Natural killer cell (primary cell): ENCODE measurements at regions not wholly inside any gene's neighbourhood (a gene's known extent, or its start where the extent isn't known, plus 50 kb on each side); places are given as distances from the start of the nearest gene placed in this dataset.
A peak's percentile ranks its signal among the peaks of the same experiment; 100 is the strongest.

Source experiments
- ATAC-seq, 3 donors: fragments of 150-1000 bp in 2 of 3; fragments of 200-7000 bp in 1 of 3; cut with Tn5 transposase; 1 replicate in 1 of 3; 2 replicates in 2 of 3; pipeline ENCODE4 v1.10.0; 2021; ENCODE audit warnings: mild to moderate bottlenecking in 2 of 3, moderate library complexity in 2 of 3
- DNase-seq, 2 donors: peaks; one replicate each; pipeline versions ENCODE4 v3.0.0 to v3.0.0-alpha.2; 2013 to 2021; ENCODE audit warnings: mixed read lengths in 1 of 2
- H3K27ac ChIP-seq: one replicate; pipeline ENCODE4 v1.5.1; 2013; ENCODE audit warnings: mild to moderate bottlenecking, low read length
- H3K27me3 ChIP-seq: one replicate; pipeline ENCODE4 v1.6.1; 2013; ENCODE audit warnings: low read length; ENCODE audit not compliant: control insufficient read depth, insufficient read depth
- H3K36me3 ChIP-seq: one replicate; pipeline ENCODE4 v1.6.1; 2013; ENCODE audit warnings: low read length; ENCODE audit not compliant: control insufficient read depth, insufficient read depth
- H3K4me1 ChIP-seq: one replicate; pipeline ENCODE4 v1.6.1; 2013; ENCODE audit warnings: low read length; ENCODE audit not compliant: control insufficient read depth, insufficient read depth
- H3K4me3 ChIP-seq: one replicate; pipeline ENCODE4 v1.5.1; 2013; ENCODE audit warnings: low read length
- H3K9me3 ChIP-seq: one replicate; pipeline ENCODE4 v1.6.1; 2013; ENCODE audit warnings: low read length; ENCODE audit not compliant: control insufficient read depth, insufficient read depth
- H3K27ac Mint-ChIP-seq, 2 donors: one replicate each; pipeline ENCODE4 v1.8.0; 2022; ENCODE audit warnings: mild to moderate bottlenecking in 2 of 2, mixed read lengths in 2 of 2, moderate library complexity in 1 of 2
- H3K27me3 Mint-ChIP-seq, 2 donors: one replicate each; pipeline ENCODE4 v1.8.0; 2022; ENCODE audit warnings: low read depth in 2 of 2, mixed read lengths in 2 of 2
- H3K36me3 Mint-ChIP-seq: one replicate; pipeline ENCODE4 v1.8.0; 2022; ENCODE audit warnings: mixed read lengths
- H3K4me1 Mint-ChIP-seq, 2 donors: one replicate each; pipeline ENCODE4 v1.8.0; 2022; ENCODE audit warnings: mixed read lengths in 2 of 2
- H3K4me3 Mint-ChIP-seq: one replicate; pipeline ENCODE4 v1.8.0; 2022; ENCODE audit warnings: mild to moderate bottlenecking, moderate library complexity, mixed read lengths
- H3K9me3 Mint-ChIP-seq, 2 donors: one replicate each; pipeline ENCODE4 v1.8.0; 2022; ENCODE audit warnings: mixed read lengths in 2 of 2
- WGBS: methylation state at CpG from one replicate; pipeline ENCODE4 v1.1.7; 2013; ENCODE audit warnings: missing lambda C conversion rate; ENCODE audit not compliant: insufficient coverage; 5-methylcytosine and 5-hydroxymethylcytosine counted together
- intact Hi-C: fragments of 100-400 bp; cut with micrococcal nuclease; formaldehyde crosslinking; loops from one replicate; pipeline ENCODE4 v1.14.2; 2022
- TF ChIP-seq, protein P1 (sequence below): fragments of 200-600 bp; IDR thresholded peaks from one replicate; pipeline ENCODE4 v1.8.0; 2022; ENCODE audit warnings: antibody characterized with exemption

DNA sequence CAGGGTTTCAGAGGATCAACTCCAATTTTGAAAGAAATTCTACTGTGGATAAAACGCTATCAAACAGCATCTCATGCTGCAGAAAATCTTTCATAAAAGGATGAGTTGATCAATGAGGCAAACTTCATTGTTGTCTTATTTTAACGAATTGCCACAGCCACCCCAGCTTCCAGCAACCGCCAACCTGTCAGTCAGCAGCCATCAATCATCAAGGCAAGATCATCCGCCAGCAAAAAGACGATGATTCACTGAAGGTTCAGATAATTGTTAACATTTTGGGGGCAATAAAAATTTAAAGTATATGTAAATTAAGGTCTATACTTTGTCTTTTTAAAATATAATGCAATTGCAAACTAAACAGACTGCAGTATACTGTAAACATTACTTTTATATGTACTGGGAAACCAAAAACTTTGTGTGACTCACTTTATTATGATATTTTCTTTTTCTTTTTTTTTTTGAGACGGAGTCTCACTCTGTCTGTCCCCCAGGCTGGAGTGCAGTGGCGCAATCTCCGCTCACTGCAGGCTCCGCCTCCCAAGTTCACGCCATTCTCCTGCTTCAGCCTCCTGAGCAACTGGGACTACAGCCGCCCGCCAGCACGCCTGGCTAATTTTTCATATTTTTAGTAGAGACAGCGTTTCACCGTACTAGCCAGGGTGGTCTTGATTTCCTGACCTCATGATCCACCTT lies 155.3 kb upstream of the SYN3 start:
- intact Hi-C loops = loop anchor here (10.0 kb wide), 1 partner anchor 1371 kb away; no protein-coding TSS in a partner anchor
- WGBS = 87% methylated on average over 13 of the region's 15 CpGs
- Mint-ChIP-seq H3K4me3 (no peak overlapping the region), H3K9me3 (no peaks in the 10 kb centered on the region), H3K27ac (no peak overlapping the region), H3K27me3 (peaks cover 11 to 13% of the 10 kb centered on the region in 2 donors), H3K36me3 (no peaks in the 10 kb centered on the region), H3K4me1 (no peaks in the 10 kb centered on the region)
- no peaks in the 10 kb centered on the region for H3K36me3 ChIP-seq
- TF ChIP-seq, protein P1, sequence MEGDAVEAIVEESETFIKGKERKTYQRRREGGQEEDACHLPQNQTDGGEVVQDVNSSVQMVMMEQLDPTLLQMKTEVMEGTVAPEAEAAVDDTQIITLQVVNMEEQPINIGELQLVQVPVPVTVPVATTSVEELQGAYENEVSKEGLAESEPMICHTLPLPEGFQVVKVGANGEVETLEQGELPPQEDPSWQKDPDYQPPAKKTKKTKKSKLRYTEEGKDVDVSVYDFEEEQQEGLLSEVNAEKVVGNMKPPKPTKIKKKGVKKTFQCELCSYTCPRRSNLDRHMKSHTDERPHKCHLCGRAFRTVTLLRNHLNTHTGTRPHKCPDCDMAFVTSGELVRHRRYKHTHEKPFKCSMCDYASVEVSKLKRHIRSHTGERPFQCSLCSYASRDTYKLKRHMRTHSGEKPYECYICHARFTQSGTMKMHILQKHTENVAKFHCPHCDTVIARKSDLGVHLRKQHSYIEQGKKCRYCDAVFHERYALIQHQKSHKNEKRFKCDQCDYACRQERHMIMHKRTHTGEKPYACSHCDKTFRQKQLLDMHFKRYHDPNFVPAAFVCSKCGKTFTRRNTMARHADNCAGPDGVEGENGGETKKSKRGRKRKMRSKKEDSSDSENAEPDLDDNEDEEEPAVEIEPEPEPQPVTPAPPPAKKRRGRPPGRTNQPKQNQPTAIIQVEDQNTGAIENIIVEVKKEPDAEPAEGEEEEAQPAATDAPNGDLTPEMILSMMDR = no peak
- H3K9me3 ChIP-seq = no peaks in the 10 kb centered on the region
- no peaks in the 10 kb centered on the region for H3K27me3 ChIP-seq
- H3K4me1 ChIP-seq = no peaks in the 10 kb centered on the region
- no peak for ATAC-seq
- no peak overlapping the region for H3K4me3 ChIP-seq
- no peak overlapping the region for H3K27ac ChIP-seq
- no peak for DNase-seq

DNA sequence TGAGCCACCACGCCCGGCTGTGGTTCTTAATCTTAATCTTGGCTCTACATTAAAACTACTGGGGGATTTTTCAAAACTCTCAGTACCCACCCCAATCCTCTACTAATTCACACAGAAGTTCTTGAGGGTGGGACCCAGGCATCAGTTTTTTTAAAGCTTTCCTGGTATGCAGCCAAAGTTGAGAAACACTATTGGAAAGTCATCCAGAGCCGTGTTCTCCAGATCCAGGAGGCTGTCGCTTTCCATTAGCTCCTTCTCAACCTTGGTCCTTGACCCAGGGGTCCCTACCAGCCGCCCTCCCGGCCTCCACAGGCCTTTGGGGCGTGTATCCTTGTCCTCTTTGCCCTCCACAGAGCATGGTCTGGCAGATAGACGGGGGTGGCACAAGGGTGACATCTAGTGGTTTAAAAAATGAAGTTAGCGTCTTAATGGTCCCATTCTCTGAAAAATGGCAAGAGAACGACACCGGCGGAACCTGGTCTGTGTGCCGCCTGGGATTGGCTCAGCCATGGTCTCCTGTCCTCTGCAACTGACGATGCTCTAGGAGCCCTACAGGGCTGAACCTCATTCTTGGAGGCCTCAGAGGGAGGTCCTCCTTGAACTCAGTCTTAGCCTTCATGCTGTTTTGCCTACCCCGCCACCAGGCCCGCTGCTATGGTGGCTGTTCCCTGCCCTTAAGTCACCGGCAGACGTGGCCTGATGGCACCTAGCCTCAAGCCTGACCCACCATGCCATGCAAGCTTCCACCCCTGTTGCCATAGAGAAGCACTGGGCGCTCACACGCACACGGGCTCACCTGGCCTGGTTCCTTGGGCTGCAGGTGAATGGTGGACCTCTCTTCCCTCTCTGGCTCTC lies 152.0 kb upstream of the SYN3 start:
- intact Hi-C loops = loop anchor here (10.0 kb wide), 1 partner anchor 1375 kb away; no protein-coding TSS in a partner anchor

DNA sequence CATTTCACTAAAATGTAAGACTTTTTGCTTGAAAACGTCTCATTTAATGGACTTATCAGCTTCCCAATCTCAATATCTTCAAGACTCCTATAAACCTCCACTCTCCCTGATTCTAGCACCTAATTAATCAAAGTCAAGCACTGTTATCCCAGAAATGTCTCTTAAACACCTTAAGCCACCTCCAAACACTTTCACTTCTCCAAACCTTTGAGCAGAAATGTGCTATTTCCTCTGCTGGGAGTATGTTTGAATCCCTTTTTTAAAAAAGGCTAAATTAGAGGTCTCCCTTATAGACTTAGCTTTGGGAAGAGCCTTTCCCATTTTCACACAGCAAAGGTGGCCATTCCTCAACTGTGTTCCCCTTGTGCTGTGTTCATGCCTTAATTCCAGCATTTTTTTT lies 146.2 kb upstream of the SYN3 start:
- H3K27ac Mint-ChIP-seq = no peak overlapping the region
- 11% methylated on average over 1 of the region's 1 CpG for WGBS
- ATAC-seq (no peak), DNase-seq (no peak)
- no peaks in the 10 kb centered on the region for H3K4me1 ChIP-seq
- H3K27me3 Mint-ChIP-seq = peaks cover 10 to 23% of the 10 kb centered on the region in 2 donors
- H3K9me3 Mint-ChIP-seq = peaks cover 0 to 3% of the 10 kb centered on the region in 2 donors
- H3K4me1 Mint-ChIP-seq = no peaks in the 10 kb centered on the region
- no peak overlapping the region for H3K4me3 ChIP-seq
- H3K27me3 ChIP-seq = no peaks in the 10 kb centered on the region
- no peaks in the 10 kb centered on the region for H3K9me3 ChIP-seq
- no peak overlapping the region for H3K4me3 Mint-ChIP-seq
- H3K36me3 ChIP-seq = no peaks in the 10 kb centered on the region
- H3K36me3 Mint-ChIP-seq = no peaks in the 10 kb centered on the region
- TF ChIP-seq, protein P1 = no peak
- H3K27ac ChIP-seq = no peak overlapping the region
- intact Hi-C loops = no loop called here

More for the DNA sequence above, 152.0 kb upstream of the SYN3 start:
- H3K4me3 Mint-ChIP-seq = no peak overlapping the region
- Histone ChIP-seq H3K36me3 (no peaks in the 10 kb centered on the region), H3K4me3 (no peak overlapping the region), H3K27me3 (no peaks in the 10 kb centered on the region), H3K27ac (no peak overlapping the region), H3K4me1 (no peaks in the 10 kb centered on the region), H3K9me3 (no peaks in the 10 kb centered on the region)
- ATAC-seq = peak in 2 of 3 donors; percentile 25 to 38
- TF ChIP-seq, protein P1 = no peak
- H3K4me1 Mint-ChIP-seq = no peaks in the 10 kb centered on the region
- no peaks in the 10 kb centered on the region for H3K9me3 Mint-ChIP-seq
- no peak overlapping the region for H3K27ac Mint-ChIP-seq
- peak in 1 of 2 donors; percentile 10 for DNase-seq
- WGBS = 44% methylated on average over 21 of the region's 21 CpGs
- no peaks in the 10 kb centered on the region for H3K36me3 Mint-ChIP-seq
- H3K27me3 Mint-ChIP-seq = peaks cover 13 to 22% of the 10 kb centered on the region in 2 donors
